Heart left ventricle (tissue), 16 donors: ENCODE measurements at regions not wholly inside any gene's neighbourhood (a gene's known extent, or its start where the extent isn't known, plus 50 kb on each side); places are given as distances from the start of the nearest gene placed in this dataset.

Source experiments
- ATAC-seq, 4 donors: fragments of 200-7000 bp; cut with Tn5 transposase; one replicate each; pipeline ENCODE4 v1.9.1; 2020 to 2022; ENCODE audit warnings: moderate library complexity in 4 of 4, mild to moderate bottlenecking in 3 of 4, moderate number of reproducible peaks in 1 of 4
- DNase-seq, 5 donors: peaks; one replicate each; pipeline ENCODE4 v3.0.0-alpha.2; 2020
- H3K27ac ChIP-seq, 12 donors: fragments of 200-600 bp; sonication (generic) in 4 of 12; one replicate each; pipeline versions ENCODE4 v1.5.0 to v1.8.0; 2016 to 2022; ENCODE audit warnings: mild to moderate bottlenecking in 2 of 12
- H3K27me3 ChIP-seq, 9 donors: fragments of 200-600 bp; sonication (generic) in 2 of 9; one replicate each; pipeline versions ENCODE4 v1.5.1 to v1.8.0; 2016 to 2022; ENCODE audit warnings: mild to moderate bottlenecking in 3 of 9
- H3K36me3 ChIP-seq, 9 donors: fragments of 200-600 bp; sonication (generic) in 2 of 9; one replicate each; pipeline versions ENCODE4 v1.5.0 to v1.8.0; 2018 to 2022; ENCODE audit warnings: mild to moderate bottlenecking in 2 of 9
- H3K4me1 ChIP-seq, 12 donors: fragments of 200-600 bp; sonication (generic) in 4 of 12; one replicate each; pipeline versions ENCODE4 v1.5.0 to v1.8.0; 2016 to 2022; ENCODE audit warnings: mild to moderate bottlenecking in 3 of 12
- H3K4me3 ChIP-seq, 12 donors: fragments of 200-600 bp; sonication (generic) in 4 of 12; one replicate each; pipeline versions ENCODE4 v1.5.0 to v1.8.0; 2017 to 2022; ENCODE audit warnings: mild to moderate bottlenecking in 9 of 12, moderate library complexity in 4 of 12
- H3K9me3 ChIP-seq, 12 donors: fragments of 200-600 bp; sonication (generic) in 4 of 12; one replicate each; pipeline versions ENCODE4 v1.5.0 to v1.8.0; 2016 to 2022; ENCODE audit warnings: mild to moderate bottlenecking in 1 of 12
- POLR2A ChIP-seq, 2 donors: fragments of 450-650 bp; IDR thresholded peaks; one replicate each; pipeline ENCODE4 v1.6.1; 2017; ENCODE audit warnings: antibody characterized with exemption in 2 of 2, mild to moderate bottlenecking in 2 of 2, moderate library complexity in 2 of 2
- WGBS, 4 donors: extraction: QIAGEN DNeasy Blood & Tissue Kit in 2 of 4; methylation state at CpG; one replicate each; pipeline versions ENCODE4 v1.1.5 to v1.1.7; 2013 to 2018; 5-methylcytosine and 5-hydroxymethylcytosine counted together
- intact Hi-C, 10 donors: fragments of 100-400 bp; cut with DNase I; formaldehyde crosslinking; loops; one replicate each; pipeline versions ENCODE4 v1.11.1 to v1.14.2; 2022
- TF ChIP-seq, protein P1 (sequence below), 12 donors: fragments of 200-600 bp; sonication (generic) in 4 of 12; IDR thresholded peaks; one replicate each; pipeline versions ENCODE4 v1.5.0 to v1.8.0; 2018 to 2022; ENCODE audit warnings: antibody characterized with exemption in 12 of 12, mild to moderate bottlenecking in 5 of 12
- donor health status: ischemic (EF 13 %, LVEDD 7.1; RV severe dilation, severe dysfunction).
- donor health status: healthy with polysubstance abuse.
- donor health status: DM: no; HTN: yes; CAD: no.
- donor health status: DM: no; HTN: no; CAD: no.
- donor health status: ischemic (EF 25% LVEDD 6.9; RV normal size, moderate dysfunction).
- donor health status: ischemic (EF 25% LVEDD 5.7; RV mildly dilated, moderate dysfunction).
- donor health status: healthy.
- donor health status: DM: yes; HTN: yes; CAD: no.
- donor health status: ischemic (EF 35%, LVEDD 5.7; RV mildly dilated, moderate dysfunction).
- donor health status: nonischemic (EF 11% LVEDD 7.7; RV severe dilation, severe dysfunction).
- donor health status: DM: yes; HTN: yes; CAD: no.
- donor health status: PGD.
- donor health status: ischemic (EF 29% LVEDD 5.4; RV normal size, mild dysfunction).
- donor health status: nonischemic (EF 23%, LVEDD 6.1; RV moderate dilation, normal function).

- ATAC-seq (no peak), DNase-seq (no peak)
- Histone ChIP-seq H3K27ac (no peak overlapping the region), H3K9me3 (peaks cover 0 to 10% (median 0%) of the 10 kb centered on the region in 12 donors), H3K27me3 (peaks cover 0 to 2% (median 0%) of the 10 kb centered on the region in 9 donors), H3K4me3 (no peak overlapping the region), H3K36me3 (no peaks in the 10 kb centered on the region), H3K4me1 (peaks cover 0 to 5% (median 0%) of the 10 kb centered on the region in 12 donors)
- no peak for TF ChIP-seq POLR2A (IDR thresholded peaks at IDR 0.05)
- TF ChIP-seq, protein P1, sequence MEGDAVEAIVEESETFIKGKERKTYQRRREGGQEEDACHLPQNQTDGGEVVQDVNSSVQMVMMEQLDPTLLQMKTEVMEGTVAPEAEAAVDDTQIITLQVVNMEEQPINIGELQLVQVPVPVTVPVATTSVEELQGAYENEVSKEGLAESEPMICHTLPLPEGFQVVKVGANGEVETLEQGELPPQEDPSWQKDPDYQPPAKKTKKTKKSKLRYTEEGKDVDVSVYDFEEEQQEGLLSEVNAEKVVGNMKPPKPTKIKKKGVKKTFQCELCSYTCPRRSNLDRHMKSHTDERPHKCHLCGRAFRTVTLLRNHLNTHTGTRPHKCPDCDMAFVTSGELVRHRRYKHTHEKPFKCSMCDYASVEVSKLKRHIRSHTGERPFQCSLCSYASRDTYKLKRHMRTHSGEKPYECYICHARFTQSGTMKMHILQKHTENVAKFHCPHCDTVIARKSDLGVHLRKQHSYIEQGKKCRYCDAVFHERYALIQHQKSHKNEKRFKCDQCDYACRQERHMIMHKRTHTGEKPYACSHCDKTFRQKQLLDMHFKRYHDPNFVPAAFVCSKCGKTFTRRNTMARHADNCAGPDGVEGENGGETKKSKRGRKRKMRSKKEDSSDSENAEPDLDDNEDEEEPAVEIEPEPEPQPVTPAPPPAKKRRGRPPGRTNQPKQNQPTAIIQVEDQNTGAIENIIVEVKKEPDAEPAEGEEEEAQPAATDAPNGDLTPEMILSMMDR (IDR thresholded peaks at IDR 0.05), result no peak
- intact Hi-C loops, result no loop called here
- 69 to 83% (median 75%) methylated on average over 2 of the region's 2 CpGs for WGBS, 4 donors
These were observed 97.2 kb upstream of the EOLA2 start for GRCh38 chrX:150035531-150035930.

DNA sequence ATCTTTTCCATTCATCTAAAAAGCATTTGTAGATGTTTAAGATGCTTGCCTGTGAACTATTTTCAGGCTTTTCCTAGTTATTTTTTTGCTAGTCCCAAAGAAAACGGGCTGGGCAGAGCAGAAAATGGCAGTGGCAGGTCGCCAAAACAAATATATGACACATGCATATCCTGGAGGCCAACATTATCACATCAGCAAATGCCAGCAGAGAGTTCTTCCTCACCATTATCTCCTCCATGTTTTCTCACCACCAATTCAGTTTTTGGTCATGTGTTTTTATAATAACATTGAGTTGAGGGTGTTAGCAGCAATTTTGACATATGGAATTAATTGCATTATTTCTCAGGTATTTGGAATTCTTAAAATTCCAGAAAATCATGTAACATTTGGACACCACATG is 97.9 kb upstream of the EOLA2 start:
- no peak for TF ChIP-seq POLR2A (IDR thresholded peaks at IDR 0.05)
- TF ChIP-seq, protein P1 (IDR thresholded peaks at IDR 0.05), result no peak
- DNase-seq, result no peak
- H3K4me3 ChIP-seq, result no peak overlapping the region

DNA sequence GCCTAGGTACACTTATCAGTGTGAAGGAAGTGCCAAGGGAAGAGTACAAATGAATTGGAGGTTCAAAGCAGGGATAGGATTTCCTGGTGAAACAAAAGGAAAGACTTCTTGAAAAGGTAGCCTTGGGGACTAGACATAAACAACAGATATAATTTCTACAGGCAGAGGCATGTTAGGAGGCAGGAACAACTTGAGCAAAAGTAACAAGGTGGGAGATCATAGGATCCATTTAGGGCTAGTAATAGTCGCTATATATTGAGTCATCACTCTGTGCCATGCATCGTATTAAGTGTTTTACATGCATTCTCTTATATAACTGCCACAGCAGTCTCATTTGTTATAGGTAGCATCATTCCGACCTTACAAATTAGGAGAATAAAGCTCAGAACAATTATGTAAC is 98.3 kb upstream of the EOLA2 start:
- DNase-seq (no peak), ATAC-seq (no peak)
- no peak for TF ChIP-seq POLR2A (IDR thresholded peaks at IDR 0.05)
- TF ChIP-seq, protein P1 (IDR thresholded peaks at IDR 0.05), result no peak
- H3K4me1 ChIP-seq, result peaks cover 0 to 5% (median 0%) of the 10 kb centered on the region in 12 donors
- no peak overlapping the region for H3K27ac ChIP-seq
- peaks cover 0 to 6% (median 0%) of the 10 kb centered on the region in 9 donors for H3K27me3 ChIP-seq
- H3K4me3 ChIP-seq, result no peak overlapping the region
- peaks cover 0 to 10% (median 0%) of the 10 kb centered on the region in 12 donors for H3K9me3 ChIP-seq
- H3K36me3 ChIP-seq, result no peaks in the 10 kb centered on the region
- intact Hi-C loops, result no loop called here
- 65 to 87% (median 77%) methylated on average over 3 of the region's 3 CpGs for WGBS, 4 donors

More for the DNA sequence above, 97.9 kb upstream of the EOLA2 start:
- no peaks in the 10 kb centered on the region for H3K36me3 ChIP-seq
- no peak overlapping the region for H3K27ac ChIP-seq
- no peak for ATAC-seq
- peaks cover 0 to 6% (median 0%) of the 10 kb centered on the region in 9 donors for H3K27me3 ChIP-seq
- peaks cover 0 to 5% (median 0%) of the 10 kb centered on the region in 12 donors for H3K4me1 ChIP-seq
- intact Hi-C loops, result no loop called here
- peaks cover 0 to 10% (median 0%) of the 10 kb centered on the region in 12 donors for H3K9me3 ChIP-seq
- 24 to 36% (median 32%) methylated on average over 2 of the region's 2 CpGs for WGBS, 4 donors

DNA sequence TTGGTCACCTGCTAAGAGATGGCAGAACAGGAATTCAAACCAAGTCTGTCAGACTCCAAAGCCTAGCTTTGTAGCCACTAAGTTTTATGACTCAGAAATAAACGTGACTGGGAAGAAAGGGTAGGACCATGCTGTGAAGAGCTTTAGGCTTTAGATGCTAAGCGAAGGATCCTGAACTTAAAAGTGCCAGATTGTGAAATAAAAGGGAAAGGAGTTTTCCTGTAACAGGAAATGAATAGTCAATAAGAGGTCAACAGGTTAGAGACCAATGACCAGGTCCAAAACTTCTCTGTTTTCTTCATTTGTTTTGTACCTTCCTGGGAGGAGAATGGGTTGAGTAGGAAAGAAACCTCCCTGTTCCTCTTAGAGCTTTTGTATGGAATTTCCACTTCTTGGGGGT is 98.8 kb upstream of the EOLA2 start:
- no peak for ATAC-seq

More for the DNA sequence above, 98.8 kb upstream of the EOLA2 start:
- Histone ChIP-seq H3K9me3 (peaks cover 0 to 10% (median 0%) of the 10 kb centered on the region in 12 donors), H3K36me3 (no peaks in the 10 kb centered on the region), H3K27me3 (peaks cover 0 to 6% (median 0%) of the 10 kb centered on the region in 9 donors), H3K4me1 (peaks cover 0 to 5% (median 0%) of the 10 kb centered on the region in 12 donors), H3K27ac (no peak overlapping the region), H3K4me3 (no peak overlapping the region)
- 33 to 59% (median 50%) methylated on average over 2 of the region's 2 CpGs for WGBS, 4 donors
- no peak for TF ChIP-seq POLR2A (IDR thresholded peaks at IDR 0.05)
- TF ChIP-seq, protein P1 (IDR thresholded peaks at IDR 0.05), result no peak
- intact Hi-C loops, result no loop called here
- no peak for DNase-seq
